Glomerular visceral epithelial cell (primary cell): ENCODE measurements at regions not wholly inside any gene's neighbourhood (a gene's known extent, or its start where the extent isn't known, plus 50 kb on each side); places are given as distances from the start of the nearest gene placed in this dataset.
A peak's percentile ranks its signal among the peaks of the same experiment; 100 is the strongest.

ENCODE experiments used
- DNase-seq: peaks from one replicate; pipeline ENCODE4 v3.0.0-alpha.2; 2016; ENCODE audit errors: extremely low spot score

DNA sequence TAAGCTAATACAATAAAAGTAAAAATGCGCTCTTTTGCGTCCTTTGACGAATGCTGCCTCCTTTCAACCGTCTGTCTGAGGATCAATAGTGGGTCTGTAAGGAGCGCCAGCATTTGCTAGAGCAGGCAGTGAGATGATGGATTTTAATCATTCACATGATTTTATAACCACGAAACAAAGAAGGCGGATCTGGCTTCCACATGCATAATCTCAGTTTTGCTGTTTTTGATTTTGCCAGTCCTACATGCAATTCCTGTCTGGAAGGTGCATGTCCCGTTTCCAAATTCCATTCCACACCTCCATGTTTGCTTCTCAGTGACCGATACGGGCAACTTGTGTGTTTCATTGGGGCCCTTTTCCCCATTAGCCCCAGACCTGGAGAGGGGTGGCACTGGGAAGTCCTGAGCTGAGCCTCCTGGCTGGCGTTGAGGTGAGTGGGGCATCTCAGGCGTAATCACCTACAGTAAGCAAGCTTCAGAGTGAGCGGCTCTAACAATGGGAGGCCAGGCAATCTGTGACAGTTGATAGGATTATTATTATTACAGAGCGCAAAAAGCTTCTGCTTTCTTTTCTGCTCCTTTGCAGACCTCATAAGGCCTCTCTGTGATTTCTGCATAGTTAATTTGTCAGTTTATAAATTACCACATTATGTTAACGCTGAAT lies 405.4 kb downstream of the ZSWIM6 start:
- no peak for DNase-seq

DNA sequence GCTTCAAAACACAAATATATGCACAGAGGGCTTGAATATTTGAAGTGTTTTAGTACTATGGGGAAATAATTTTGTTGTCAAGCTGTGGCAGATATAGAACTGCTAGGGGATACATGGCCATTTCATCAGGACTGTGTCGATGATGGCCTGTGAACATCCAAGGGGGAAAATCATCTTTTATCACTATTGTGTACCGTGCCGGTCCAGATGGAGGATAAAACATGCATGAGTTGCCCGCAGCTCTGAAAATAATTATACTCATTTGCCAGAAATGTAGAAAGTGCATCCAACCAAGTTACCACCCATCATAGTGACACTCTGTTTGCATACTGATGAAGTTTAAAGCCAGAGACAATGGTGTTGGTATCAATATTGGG lies 405.9 kb downstream of the ZSWIM6 start:
- no peak for DNase-seq

- no peak for DNase-seq
These were observed 406.4 kb downstream of the ZSWIM6 start for GRCh38 chr5:61738446-61738845.

DNA sequence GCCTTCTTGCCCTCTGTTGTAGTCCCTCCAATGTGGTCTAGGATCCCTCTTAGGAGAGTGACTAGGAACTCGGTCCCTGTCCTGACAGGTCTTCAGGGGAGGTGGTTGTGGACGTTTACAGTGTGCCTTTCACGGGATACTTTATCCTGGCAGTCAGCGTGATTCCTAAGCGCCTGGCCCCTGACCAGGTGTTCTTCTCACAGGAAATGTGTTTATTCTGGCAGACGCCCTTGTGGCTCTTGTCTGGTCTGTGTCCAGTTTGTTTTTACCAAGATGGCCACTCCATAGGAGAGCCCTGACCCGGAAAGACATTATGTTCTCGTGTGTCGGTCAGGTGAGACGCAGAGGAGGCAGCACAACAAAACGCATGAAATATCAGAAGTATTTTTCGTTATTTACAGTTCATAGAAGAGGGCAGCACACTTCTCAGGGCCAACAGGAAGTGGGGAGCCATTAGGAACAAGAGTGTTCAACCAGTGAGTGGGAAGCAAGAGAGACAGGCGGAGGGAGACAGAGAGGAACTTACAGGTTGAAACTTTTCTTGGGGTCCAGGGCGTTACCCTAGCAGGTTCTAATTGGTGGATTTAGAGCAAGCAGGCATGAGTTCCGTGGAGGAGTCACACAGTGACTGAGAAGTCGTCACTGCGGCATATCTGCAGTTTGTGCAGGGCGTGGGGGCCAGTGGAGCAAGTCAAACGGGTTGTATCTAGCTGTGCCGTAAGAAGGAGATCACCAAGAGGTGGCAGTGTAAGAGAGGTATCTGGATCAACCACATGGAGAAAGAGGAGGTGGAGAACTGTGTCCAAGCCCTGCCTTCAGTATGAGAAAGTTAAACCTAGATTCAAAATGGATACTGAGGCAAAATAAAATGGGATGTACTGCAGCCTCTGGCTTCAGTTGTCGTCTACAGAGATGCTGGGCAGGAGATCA lies 412.9 kb downstream of the ZSWIM6 start:
- DNase-seq = no peak

GRCh38 chr5:61746831-61747575 lies 414.9 kb downstream of the ZSWIM6 start:
- no peak for DNase-seq

- no peak for DNase-seq
These were observed 416.1 kb downstream of the ZSWIM6 start for GRCh38 chr5:61748121-61748520.

GRCh38 chr5:61748651-61749050 lies 416.6 kb downstream of the ZSWIM6 start:
- no peak for DNase-seq

GRCh38 chr5:61752588-61752987 lies 420.5 kb downstream of the ZSWIM6 start:
- DNase-seq = no peak

DNA sequence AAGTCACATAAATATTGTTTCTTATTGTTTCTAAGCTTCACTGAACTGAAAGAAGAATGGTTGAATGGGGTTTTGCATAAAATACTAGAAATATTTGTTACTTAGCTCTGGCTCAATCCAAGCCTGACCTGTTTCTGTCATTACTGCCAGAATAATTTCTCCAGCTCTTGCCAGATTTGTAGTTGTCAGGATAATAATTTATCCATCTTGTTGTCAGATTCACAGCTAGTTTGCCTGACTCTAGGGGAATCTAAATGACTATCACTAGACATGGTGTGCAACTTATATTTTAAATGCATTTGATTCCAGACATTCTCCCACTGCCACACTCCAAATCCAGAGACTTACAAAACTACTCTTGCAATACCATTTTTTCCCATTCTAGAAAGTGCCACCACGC lies 422.7 kb downstream of the ZSWIM6 start:
- DNase-seq = no peak

- no peak for DNase-seq
These were observed 423.7 kb downstream of the ZSWIM6 start for GRCh38 chr5:61755726-61756222.

DNA sequence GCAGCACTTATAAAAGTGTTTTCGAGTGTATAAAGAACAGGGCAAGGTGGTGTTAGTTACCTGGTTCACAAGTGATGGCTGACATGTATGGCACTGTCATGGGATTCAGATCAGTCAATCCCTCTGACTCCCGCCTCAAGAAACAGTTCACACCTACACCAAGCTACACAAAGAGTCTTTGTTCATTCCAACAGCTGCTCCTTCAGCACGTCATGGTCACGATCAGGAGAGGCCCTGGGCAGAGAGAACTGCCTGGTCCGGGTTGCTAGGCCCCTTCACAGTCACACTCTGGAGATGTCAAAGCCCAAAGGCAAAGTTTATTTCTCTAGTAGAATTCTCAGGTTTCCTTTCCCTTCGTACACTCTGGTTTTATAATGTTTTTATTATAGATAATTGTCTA lies 426.7 kb downstream of the ZSWIM6 start:
- no peak for DNase-seq

DNA sequence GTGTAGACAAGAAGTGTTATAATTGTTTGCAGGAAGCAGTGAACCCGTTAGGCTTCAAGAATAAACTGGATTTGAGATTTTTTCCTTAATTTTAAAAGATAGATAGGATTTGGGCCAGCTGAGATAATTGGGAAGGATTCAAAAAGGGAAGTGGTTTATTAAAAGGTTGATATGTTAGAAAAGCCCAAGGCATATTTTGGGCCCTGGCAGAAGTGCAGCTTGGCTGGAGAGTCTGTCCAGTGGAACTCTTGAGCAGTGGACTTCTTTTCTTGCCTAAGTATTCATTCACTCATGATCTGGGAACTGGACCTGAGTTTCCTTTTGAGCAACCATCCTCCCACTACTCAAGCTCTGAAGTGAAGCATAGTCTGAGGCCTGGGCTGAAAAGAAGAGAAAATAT lies 433.4 kb downstream of the ZSWIM6 start:
- no peak for DNase-seq

- DNase-seq = no peak
These were observed 434.1 kb downstream of the ZSWIM6 start for GRCh38 chr5:61766141-61766540.

- no peak for DNase-seq
These were observed 435.4 kb downstream of the ZSWIM6 start for GRCh38 chr5:61767231-61768080.

GRCh38 chr5:61768692-61769281 lies 436.7 kb downstream of the ZSWIM6 start:
- DNase-seq = peak; percentile 43

DNA sequence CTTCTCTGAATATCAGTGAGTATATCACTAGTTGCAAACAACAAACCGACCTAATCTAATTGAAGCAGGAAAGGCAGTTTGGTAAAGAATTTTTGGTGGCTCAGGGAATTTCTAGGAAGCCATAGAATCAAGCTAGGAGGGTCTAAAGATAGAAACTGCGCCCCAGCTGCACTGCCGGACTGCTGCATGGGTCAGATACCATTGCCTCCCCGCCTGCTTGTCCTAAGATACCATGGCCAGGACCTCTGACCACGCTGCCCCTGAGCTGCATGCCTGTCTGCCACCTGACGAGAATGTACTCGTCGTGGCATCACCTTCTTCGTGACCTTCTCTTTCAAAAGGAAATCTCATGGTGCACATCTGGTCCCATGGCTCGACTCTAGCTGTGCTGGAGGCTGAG lies 439.0 kb downstream of the ZSWIM6 start:
- DNase-seq = no peak

DNA sequence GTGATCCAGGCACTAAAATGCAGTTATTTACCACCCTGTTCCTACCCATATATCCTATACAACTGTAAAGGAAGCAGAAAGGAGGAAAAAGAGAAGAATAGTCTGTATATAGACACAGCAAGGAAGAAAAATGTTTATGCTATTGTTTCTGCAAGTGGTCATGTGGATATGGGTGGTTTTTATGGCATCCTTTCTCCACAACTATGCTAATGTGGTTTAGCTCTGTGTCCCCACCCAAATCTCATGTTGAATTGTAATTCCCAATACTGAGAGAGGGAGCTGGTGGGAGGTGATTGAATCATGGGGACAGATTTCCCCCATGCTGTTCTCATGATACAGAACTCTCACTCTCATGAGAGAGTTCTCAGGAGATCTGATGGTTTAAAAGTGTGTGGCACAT lies 439.8 kb downstream of the ZSWIM6 start:
- no peak for DNase-seq

DNA sequence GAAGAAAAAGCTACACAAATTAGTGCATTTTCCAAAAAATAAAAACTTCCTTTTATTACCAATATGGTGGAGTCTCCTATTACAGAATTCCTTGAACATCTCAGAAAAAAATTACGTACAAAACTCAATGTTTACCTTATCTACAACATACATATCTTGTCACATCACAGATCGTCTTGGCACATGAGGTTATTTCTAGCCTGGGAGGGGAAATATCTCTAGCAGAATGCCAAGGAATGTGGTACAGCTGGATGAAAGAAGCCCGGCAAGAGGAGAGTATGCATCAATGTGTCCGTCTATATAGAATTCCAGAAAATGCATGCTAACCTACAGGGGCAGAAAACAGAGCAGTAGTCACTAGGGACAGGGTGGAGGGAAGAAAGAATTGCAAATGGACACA lies 443.8 kb downstream of the ZSWIM6 start:
- no peak for DNase-seq

- DNase-seq = no peak
These were observed 445.2 kb downstream of the ZSWIM6 start for GRCh38 chr5:61777292-61777691.

DNA sequence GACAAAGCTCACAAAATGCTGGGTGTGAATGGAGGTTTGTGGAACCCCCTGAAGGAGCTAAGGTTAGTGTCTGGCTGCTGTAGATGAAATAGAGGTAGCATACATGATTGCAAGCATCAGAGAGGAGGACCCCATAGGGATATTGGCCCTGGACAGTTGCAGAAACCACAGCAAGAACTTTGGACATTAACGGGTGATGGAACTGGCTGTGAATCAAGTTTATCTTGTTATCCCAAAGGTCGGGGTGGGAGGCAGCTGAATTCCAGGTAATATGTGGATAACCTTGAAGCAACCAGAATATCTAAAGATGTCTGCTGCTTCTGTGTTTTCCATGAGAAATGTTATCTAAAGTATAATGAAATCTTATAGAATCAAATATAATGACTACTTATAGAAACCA lies 447.7 kb downstream of the ZSWIM6 start:
- DNase-seq = no peak

GRCh38 chr5:61783481-61783880 lies 451.4 kb downstream of the ZSWIM6 start:
- no peak for DNase-seq
